Nephron (organoid): ENCODE measurements at regions not wholly inside any gene's neighbourhood (a gene's known extent, or its start where the extent isn't known, plus 50 kb on each side); places are given as distances from the start of the nearest gene placed in this dataset.

Experiments used
- H3K27ac Mint-ChIP-seq, 3 experiments: 2 replicates each; pipeline ENCODE4 v1.8.0; 2020; ENCODE audit warnings: mixed read lengths in 3 of 3, mild to moderate bottlenecking in 2 of 3, moderate library complexity in 1 of 3
- H3K27me3 Mint-ChIP-seq: 2 replicates; pipeline ENCODE4 v1.8.0; 2021; ENCODE audit warnings: low read depth, mild to moderate bottlenecking, moderate library complexity, mixed read lengths
- H3K36me3 Mint-ChIP-seq: 2 replicates; pipeline ENCODE4 v1.8.0; 2020; ENCODE audit warnings: low read depth, mixed read lengths
- H3K4me1 Mint-ChIP-seq: 2 replicates; pipeline ENCODE4 v1.8.0; 2020; ENCODE audit warnings: mixed read lengths
- H3K4me3 Mint-ChIP-seq, 3 experiments: 2 replicates each; pipeline ENCODE4 v1.8.0; 2020; ENCODE audit warnings: mild to moderate bottlenecking in 3 of 3, mixed read lengths in 3 of 3, moderate library complexity in 2 of 3
- H3K9me3 Mint-ChIP-seq: 2 replicates; pipeline ENCODE4 v1.8.0; 2020; ENCODE audit warnings: mixed read lengths
- TF ChIP-seq, protein P1 (sequence below), 3 experiments: fragments of 200-600 bp; sonication (generic); IDR thresholded peaks; one replicate each; pipeline ENCODE4 v1.5.0; 2021; ENCODE audit warnings: antibody characterized with exemption in 3 of 3; ENCODE audit not compliant: unreplicated experiment in 3 of 3

DNA sequence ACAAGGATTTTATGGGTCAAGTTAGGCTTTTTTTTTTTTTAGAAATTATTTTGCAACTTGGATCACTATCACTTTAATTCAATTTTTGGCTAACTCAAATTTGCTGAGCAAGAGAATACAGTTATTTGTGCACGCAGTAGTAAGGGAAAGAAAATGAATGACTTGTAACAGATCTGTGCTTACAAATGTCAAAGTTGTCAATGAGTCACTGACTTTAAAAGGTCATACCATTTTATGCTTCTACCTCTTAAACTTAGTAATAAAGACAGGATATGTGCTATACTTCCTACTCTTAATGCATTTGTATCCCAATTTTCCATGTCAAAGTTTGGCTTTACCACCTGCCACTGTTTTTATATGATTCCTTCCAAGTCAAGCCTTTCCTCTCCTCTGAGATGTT is 131.1 kb upstream of the FBXO33 start:
- no peak overlapping the region for H3K27ac Mint-ChIP-seq
- no peaks in the 10 kb centered on the region for H3K27me3 Mint-ChIP-seq
- H3K4me1 Mint-ChIP-seq = no peaks in the 10 kb centered on the region
- peaks cover 22% of the 10 kb centered on the region for H3K9me3 Mint-ChIP-seq
- TF ChIP-seq, protein P1, sequence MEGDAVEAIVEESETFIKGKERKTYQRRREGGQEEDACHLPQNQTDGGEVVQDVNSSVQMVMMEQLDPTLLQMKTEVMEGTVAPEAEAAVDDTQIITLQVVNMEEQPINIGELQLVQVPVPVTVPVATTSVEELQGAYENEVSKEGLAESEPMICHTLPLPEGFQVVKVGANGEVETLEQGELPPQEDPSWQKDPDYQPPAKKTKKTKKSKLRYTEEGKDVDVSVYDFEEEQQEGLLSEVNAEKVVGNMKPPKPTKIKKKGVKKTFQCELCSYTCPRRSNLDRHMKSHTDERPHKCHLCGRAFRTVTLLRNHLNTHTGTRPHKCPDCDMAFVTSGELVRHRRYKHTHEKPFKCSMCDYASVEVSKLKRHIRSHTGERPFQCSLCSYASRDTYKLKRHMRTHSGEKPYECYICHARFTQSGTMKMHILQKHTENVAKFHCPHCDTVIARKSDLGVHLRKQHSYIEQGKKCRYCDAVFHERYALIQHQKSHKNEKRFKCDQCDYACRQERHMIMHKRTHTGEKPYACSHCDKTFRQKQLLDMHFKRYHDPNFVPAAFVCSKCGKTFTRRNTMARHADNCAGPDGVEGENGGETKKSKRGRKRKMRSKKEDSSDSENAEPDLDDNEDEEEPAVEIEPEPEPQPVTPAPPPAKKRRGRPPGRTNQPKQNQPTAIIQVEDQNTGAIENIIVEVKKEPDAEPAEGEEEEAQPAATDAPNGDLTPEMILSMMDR (IDR thresholded peaks at IDR 0.05; ENCODE audit: unreplicated experiment in 3 of 3) = no peak
- H3K36me3 Mint-ChIP-seq = peaks cover 9% of the 10 kb centered on the region
- no peak overlapping the region for H3K4me3 Mint-ChIP-seq

DNA sequence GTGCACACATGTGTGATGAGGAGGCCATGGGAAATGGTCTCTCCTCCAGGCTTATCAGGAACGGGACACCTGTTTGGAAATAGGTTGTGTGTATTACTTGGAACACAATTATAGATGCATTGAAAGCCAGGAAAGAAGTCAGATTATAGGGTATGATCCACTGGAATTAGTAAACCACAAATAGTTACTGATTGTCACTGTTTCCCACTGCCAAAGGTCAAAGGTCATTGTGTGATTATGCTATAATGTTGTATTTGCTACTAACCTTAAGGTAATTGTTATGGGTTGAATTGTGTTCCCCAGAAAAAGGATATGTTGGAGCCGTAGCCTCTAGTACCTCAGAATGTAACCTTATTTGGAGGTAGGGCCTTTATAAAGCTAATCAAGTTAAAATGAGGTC is 129.9 kb upstream of the FBXO33 start:
- H3K4me3 Mint-ChIP-seq = no peak overlapping the region
- peaks cover 22% of the 10 kb centered on the region for H3K9me3 Mint-ChIP-seq
- H3K36me3 Mint-ChIP-seq = peaks cover 9% of the 10 kb centered on the region
- no peak overlapping the region for H3K27ac Mint-ChIP-seq
- H3K4me1 Mint-ChIP-seq = no peaks in the 10 kb centered on the region
- no peaks in the 10 kb centered on the region for H3K27me3 Mint-ChIP-seq
- TF ChIP-seq, protein P1 (IDR thresholded peaks at IDR 0.05; ENCODE audit: unreplicated experiment in 3 of 3) = no peak

DNA sequence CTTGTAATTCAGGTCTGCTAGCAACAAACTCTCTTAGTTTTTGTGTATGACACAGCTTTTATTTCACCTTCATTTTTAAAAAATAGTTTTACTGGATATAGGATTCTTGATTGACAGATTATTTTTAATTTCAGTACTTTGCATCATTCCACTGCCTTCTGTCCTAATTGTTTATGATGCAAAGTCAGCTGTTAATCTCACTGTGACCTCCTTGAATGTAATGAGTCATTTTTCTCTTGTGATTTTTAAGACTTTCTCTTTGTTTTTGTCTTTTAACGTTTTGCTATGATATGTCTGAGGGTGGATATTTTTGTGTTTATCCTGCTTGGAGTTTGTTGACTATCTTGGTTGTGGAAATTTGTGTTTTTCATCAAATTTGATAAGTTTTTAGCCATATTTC is 126.3 kb upstream of the FBXO33 start:
- H3K4me1 Mint-ChIP-seq = peaks cover 13% of the 10 kb centered on the region
- no peak overlapping the region for H3K4me3 Mint-ChIP-seq
- peaks cover 9% of the 10 kb centered on the region for H3K36me3 Mint-ChIP-seq
- TF ChIP-seq, protein P1 (IDR thresholded peaks at IDR 0.05; ENCODE audit: unreplicated experiment in 3 of 3) = no peak
- no peaks in the 10 kb centered on the region for H3K27me3 Mint-ChIP-seq
- H3K9me3 Mint-ChIP-seq = peaks cover 25% of the 10 kb centered on the region
- H3K27ac Mint-ChIP-seq = no peak overlapping the region

DNA sequence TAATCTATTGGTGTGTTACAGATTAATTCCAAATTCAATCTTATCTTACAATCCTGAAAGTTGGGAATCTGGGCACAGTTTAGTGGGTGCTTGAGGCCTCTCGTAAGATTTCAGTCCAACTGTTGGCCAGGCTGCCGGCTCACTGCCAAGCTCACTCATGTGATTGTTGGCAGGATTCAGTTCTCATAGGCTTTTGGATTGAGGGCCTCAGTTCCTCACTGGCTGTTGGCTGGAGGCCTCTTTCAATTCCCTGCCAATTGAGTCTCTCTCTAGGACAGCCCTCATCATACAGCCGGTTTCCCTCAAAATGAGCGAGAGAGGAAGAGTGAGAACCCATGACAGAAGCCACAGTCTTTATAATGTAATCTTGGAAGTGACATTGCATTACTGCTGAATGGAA is 123.5 kb upstream of the FBXO33 start:
- peaks cover 27% of the 10 kb centered on the region for H3K9me3 Mint-ChIP-seq
- peaks cover 13% of the 10 kb centered on the region for H3K4me1 Mint-ChIP-seq
- peaks cover 9% of the 10 kb centered on the region for H3K36me3 Mint-ChIP-seq
- peak overlapping the region in 2 of 3 experiments; percentile 38 to 85 for H3K27ac Mint-ChIP-seq
- TF ChIP-seq, protein P1 (IDR thresholded peaks at IDR 0.05; ENCODE audit: unreplicated experiment in 3 of 3) = no peak
- no peak overlapping the region for H3K4me3 Mint-ChIP-seq
- no peaks in the 10 kb centered on the region for H3K27me3 Mint-ChIP-seq

DNA sequence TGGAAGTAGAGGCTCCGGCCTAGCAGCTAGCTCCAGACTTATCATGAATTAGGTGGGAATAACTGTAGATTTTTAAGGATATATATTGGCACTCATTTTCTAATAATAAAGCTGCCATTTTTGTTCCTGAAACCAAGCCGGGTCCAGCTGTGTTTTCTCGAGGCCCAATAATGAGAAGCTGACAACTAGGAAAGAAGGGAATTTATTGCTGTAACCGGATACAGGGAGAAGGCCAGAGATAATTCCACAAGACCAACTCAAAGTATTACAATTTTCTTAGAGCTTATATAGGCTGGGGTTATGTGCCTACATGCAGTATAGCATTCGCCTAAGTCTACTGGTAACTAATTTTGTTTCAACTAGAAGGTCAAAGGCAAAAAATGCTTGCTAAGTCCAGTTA is 122.3 kb upstream of the FBXO33 start:
- peaks cover 6% of the 10 kb centered on the region for H3K36me3 Mint-ChIP-seq
- H3K9me3 Mint-ChIP-seq = peaks cover 25% of the 10 kb centered on the region
- H3K4me1 Mint-ChIP-seq = peaks cover 13% of the 10 kb centered on the region
- H3K27ac Mint-ChIP-seq = peak overlapping the region; percentile 8 to 95 (median 85)
- TF ChIP-seq, protein P1 (IDR thresholded peaks at IDR 0.05; ENCODE audit: unreplicated experiment in 3 of 3) = no peak
- no peak overlapping the region for H3K4me3 Mint-ChIP-seq
- no peaks in the 10 kb centered on the region for H3K27me3 Mint-ChIP-seq

DNA sequence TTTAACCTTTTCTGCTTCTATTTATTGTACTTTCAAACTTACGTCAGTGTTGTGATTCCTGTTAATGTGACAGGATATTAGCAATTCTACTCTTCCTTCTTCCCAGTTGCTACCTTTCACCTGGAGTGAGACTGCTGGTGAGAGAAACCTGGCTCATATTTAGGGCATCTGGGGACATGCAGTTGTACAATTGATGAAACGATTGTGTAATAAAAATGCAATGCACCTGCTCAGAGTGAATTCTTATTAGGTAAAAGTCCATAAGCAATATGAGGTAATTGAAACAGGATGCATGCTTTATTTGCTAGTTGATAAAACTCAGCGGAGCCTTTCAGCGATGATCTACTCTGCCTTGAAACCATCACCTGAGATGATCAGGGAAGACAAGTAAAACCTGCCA is 116.1 kb upstream of the FBXO33 start:
- H3K27ac Mint-ChIP-seq = no peak overlapping the region
- TF ChIP-seq, protein P1 (IDR thresholded peaks at IDR 0.05; ENCODE audit: unreplicated experiment in 3 of 3) = no peak
- no peaks in the 10 kb centered on the region for H3K4me1 Mint-ChIP-seq
- no peaks in the 10 kb centered on the region for H3K27me3 Mint-ChIP-seq
- H3K4me3 Mint-ChIP-seq = no peak overlapping the region
- H3K36me3 Mint-ChIP-seq = no peaks in the 10 kb centered on the region
- peaks cover 13% of the 10 kb centered on the region for H3K9me3 Mint-ChIP-seq
